Pulmonary artery endothelial cell (primary cell): ENCODE measurements at regions not wholly inside any gene's neighbourhood (a gene's known extent, or its start where the extent isn't known, plus 50 kb on each side); places are given as distances from the start of the nearest gene placed in this dataset.
"Not testable (repeated sequence)": the region's sequence is repeated elsewhere in the genome, so short reads cannot be mapped to it uniquely, and the experiment has no call there.

Experiments
- DNase-seq: peaks from one replicate; pipeline ENCODE4 v3.0.0-alpha.2; 2011; ENCODE audit warnings: low read depth, low spot score

DNA sequence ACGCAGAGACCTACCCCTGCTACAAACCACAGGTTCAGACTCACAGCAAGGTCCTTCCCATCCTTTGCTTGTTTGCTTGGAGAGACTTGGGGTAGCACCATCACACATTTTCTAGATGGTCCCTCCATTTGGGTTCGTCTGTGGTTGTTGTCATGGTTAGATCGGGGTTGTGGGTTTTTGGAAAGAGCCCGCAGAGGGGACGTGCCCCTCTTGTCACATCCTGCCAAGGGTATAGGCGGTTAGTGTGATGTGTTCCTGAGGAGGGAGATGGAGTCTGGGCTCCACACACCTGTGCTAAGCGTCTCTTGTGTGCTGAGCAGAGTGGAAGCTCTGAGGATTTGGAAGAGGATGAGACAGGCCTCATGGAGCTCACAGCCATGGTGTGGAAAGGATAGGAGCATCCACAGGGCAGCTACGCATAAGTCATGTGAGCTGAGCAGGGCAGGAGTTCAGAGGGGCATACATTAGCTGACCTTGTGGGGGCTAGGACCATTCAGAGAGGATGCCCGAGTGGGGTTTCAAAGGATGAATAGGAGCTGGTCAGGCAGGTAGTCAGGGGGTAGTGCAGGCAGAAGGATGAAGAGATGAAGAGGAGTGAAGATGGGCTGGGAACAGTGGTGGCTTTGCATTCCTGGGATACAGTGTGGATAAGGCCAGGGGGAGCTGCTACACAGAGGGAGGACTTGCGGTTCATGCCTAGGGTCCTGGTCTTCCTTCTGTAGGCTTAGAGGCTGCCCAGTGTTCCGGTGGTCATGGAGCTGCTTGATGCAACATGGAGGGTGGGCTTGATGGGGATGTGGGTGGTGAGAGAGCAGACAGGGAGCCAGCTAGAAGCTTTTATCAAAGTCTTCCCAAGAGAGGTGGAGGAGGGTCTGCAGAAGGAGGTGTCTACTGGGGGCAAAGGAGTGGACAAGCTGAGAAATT lies 62.9 kb downstream of the ACKR3 start:
- no peak for DNase-seq

DNA sequence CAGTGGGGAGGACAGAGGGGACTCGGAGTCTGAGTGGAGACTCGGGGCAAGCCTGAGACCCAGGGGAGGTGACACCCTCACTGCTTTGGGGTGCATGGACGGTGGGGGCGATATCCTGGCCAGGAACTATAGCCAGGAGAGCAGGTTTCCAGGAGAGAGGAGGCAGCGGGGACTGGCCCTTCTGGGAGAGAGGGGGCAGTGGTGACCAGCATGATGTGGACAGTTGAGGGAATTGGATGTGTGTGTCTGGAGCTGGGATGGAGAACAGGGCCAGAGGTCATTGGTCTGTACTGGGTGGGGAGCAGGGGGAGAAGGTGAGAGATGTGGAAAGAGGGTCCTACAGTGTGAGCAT lies 63.6 kb downstream of the ACKR3 start:
- DNase-seq, result no peak

DNA sequence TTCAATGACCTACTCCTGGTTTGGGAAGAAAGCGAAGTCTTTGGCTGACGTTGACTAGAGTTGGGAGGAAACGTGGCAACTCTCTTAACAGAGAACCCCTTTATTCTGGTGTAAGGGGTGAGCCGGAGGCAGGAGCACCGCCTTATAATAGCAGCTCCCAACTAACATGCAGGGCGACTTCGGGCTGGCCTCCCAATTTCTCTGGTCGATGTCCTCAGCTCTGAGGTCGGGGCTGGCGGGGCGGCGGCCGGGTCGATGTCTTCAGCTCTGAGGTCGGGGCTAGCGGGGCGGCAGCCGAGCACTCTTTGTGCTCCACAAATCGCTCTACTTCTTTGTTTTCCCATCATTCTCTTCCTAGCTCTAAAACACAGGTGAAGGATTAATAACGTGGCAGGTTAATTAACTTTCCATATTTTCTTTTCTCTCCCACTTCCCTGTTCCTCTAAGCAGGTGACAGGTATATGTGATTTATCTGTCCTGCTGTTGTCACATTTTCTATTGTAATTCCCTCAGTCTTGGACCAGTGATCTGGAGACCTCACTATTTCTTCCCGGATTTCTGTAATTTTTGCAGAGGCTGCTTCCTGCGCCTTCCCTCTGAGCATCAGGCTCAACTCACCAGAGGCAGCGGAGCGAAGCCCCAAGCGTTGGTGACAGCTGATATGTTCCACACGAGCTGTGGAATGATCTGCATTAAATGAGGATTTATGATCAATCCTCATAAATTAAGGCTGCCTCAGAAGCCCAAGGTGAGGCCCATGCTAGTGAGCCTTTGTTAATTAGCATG lies 64.3 kb downstream of the ACKR3 start:
- DNase-seq, result no peak

DNA sequence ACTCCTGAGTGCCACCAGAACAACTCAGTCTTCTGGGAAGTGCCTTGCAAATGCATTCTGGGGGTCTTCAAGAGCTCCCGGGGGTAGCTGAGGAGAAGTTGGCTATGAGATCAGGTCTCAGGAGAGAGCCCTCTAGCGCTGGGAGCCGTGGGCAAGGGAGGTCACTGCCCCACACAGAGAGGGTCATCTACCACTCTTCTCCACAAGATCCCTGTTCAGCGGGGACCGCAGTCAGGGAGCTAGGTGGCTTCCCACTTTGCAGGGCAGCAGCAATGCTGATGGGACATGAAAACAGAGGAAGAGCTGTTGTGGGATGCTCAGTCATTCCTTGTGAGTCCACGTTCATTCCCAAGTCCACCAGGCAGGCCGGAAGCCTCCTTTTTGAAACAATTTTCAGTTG lies 66.6 kb downstream of the ACKR3 start:
- no peak for DNase-seq

DNA sequence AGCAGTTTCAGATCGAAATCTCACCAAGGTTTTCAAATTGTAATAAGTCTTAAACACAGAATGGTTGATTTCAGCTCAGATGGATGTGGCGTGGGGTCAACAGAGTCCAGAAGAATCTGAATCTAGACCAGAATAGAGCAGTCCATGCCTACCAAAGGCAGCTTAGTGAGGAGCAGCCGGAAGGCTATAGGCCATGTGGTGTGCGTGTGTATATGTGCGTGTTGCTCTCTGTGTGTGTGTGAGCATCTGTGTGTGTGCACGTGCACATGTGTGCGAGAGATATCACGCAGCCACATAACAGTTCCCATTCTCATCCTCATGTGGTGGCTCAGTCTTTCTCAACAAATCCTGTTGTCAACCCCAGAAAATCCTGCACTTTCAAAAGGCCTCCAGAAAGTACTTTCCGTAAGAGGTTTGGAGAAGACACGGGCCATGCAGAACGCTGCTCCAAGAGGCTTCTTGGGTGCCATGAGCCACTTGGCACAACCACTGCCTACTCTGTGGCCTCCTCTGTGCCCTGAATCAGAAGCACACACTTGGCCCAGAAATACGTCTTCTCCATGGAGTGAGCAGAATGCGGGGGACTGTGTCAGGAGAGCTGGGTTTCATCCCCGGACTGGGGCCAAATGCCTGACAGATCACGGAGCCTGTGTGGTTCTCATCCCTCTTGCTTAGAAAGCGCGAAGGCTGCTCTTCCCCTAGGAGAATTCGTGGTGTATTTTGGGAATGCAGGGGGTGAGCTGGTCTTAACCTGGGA lies 67.3 kb downstream of the ACKR3 start:
- no peak for DNase-seq

DNA sequence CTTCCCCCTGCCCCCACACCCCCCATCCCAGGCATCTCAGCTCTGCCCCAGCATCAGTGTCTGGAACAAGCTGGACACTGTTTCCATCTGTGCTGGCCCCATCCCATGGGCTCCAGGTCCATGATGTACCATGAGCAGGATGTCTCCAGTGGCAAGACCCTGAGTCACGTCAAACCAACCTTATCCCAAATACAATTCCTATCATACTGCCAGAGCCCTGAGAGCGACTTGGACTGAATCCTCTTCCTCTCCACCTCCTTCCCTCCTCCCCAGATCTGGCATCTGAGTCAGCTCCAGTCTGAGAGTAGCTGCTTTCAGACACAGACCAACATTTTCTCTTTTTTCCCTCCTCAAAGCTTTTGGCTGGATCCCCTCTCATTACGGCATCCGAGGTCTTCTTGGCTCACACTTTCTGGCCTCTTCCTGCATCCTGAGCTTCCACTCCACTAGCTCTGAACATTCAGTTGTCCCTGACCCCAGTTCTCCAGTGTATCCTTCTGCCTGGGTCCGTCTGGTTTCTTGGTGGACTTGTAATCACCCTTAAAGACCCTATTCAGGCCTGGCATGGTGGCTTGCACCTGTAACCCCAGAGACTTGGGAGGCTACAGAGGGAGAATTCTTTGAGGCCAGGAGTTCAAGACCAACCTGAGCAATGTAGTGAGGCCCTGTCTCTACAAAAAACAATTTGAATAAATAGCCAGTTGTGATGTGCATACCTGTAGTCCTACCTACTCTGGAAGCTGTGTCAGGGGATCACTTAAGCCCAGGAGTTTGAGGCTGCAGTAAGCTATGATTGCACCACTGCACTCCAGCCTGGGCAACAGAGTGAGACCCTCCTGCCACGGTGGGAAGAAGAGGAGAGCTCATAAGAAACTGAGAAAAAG lies 68.3 kb downstream of the ACKR3 start:
- no peak for DNase-seq

DNA sequence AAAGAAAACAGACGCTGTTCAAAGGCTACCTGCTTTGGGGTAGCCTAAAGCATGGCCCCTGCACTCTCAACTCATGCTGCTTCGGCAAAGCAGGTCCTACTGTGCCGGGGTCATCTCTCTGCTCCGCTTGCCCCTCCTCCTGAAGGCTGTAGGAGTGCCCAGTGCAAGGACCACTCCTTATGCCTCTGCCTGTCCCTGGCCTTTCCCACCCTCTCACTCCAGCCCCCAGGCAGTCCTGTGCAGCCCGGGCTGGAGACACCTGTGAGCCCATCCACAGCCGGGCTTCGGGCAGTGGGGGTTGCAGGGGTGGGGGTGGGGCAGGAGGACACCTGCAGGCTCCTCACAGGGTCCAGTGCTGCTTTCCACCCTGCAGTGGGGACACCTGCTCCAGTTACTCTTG lies 69.1 kb downstream of the ACKR3 start:
- no peak for DNase-seq

DNA sequence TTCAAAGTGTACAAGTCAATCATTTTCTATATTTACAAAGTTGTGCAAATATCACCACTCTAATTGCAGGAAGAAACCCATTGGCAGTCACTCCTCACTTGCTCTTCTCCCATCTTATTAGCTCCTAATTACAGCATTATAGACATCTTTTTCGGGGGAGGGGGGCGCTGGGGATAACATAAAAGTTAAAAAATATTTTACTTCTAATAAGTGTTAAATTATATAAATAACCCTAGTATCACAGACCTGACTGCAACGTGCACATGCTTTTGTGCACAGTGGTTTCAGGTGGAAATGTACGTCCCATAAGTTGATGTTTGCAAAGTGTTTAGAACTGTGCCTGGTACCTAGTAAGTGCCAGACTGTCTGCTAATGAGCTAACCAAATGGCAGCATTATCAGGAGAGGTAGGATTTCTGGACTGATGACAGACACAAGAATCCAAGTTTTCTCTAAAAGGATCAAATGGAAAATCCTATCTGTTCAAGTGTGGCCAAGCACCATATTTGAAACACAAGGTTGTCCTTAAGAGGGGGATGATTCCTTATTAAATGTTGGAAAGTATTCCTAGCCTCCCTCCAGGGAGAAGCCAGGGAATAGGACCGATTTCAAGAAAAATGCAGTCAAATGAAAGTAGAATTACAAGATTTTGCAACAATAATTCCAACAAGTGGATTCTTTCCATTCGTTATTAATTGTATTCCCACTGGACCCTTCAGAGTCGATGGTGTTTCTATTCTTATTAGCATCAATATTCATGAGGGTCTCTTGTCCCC lies 70.0 kb downstream of the ACKR3 start:
- no peak for DNase-seq

DNA sequence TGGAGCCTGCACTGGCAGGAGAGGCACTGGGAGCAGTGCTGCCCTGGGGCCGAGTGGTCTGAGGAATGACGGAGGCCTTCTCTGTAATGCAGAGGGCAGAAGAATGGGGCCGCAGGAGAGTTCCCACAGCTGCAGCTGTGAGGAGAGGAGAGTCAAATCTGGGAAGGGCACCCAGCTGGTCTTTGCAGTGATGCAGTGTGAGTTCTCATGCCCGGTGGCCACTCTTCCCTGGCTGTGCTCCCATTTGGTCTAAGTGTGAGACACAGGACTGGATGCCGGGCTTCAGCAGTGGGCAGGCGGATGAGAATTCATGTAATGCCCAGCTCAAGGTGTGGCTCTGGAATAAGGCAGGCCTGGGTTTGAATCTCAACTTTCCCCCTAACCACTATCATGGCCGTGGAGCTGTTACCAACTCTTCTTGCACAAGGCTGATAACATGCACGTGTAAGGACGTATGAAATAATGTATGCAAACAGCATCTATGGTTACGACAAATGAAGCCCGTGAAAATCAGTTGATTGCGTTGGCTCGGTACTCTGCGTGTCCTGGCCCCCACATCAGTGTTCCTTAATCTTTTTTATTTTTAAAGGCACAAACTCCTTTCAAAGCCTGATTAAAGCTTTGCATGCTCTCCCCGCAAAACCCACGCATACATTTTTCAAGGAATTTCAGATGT lies 71.6 kb downstream of the ACKR3 start:
- no peak for DNase-seq

DNA sequence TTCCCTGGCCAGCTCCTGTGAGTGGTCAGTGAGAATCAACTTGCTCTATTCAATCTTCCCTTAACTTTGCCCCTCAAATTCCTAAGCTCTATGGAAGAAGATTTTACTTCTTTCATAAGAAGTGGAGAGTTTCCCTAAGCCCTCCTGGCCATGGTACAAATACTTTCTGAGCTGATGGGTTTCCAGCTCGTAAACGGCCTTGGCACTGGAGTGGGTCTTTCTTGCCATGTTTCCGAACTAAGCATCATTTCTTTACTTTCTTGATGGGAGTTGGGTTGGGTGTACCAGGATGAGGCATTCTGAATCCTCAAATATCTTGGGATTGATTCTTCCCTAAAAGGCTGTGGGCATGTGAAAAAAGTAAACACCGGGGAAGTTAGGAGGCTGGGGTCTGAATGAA lies 72.5 kb downstream of the ACKR3 start:
- no peak for DNase-seq

DNA sequence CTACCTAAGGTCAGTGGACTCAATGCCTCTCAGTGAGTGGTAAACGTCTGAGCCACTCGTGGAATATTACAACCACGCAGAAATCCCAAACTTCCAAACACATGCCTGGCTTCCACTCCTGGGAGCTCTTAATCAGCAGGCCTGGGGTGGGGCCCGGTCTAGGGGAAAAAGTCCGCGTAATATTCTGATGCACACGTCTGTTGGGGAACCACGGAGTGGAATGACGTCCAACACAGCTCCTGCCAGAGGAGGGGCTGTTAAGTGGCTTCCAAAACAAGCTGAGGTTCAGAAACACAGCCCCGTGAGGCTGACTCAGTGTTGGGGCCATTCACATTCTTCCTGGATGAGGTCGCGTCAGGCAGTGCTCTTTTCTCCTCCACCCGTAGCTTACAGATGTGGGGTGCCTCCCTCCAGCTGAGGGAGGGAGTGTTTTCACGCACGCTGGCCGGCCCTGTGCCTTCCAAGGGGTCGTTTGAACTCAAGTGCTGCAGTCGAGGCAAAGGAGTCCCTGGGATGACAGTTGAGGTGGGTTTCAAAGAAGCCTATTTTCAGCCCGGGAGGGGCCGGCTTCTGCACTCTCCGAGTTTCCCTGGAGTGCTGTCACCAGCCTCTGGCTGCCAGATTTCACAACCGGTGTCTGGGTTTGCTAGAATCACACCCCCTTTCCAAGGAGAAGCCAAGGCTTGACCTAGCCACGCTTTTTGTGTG lies 73.1 kb downstream of the ACKR3 start:
- peak; percentile 40 for DNase-seq

DNA sequence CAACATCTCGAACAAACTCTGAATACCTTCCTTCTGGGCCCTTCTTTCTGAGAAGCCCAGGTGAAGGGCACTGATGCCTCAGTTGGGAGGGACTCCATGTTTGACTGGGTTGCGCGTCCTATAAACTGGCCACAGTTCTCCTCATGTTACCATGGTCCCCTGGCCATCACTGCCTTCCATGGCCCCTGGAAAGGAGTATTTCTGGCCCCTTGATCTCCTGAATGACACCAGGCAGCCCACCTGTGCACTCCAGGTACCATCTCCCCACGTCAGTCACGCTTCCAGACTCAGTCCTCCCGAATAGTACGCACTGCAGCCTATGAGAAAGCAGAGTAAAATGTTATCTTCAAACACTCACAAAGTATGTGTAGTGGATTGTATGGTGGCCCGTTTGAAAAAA lies 73.9 kb downstream of the ACKR3 start:
- no peak for DNase-seq

DNA sequence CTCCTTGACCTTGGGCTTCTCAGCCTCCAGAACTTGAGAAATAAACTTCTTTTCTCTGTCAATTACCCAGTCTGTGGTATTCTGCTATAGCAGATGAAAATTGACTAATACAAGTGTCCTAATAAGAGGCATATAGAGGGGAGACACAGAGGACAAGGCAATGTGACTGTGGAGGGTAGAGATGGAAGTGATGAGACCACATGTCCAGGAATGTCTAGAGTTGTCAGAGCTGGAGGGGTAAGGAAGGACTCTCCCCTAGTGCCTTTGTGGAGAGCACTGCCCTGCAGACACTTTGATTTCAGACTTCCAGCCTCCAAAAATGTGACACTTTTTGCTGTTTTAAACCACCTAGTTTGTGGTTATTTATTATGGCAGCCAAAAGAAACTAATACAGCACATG lies 74.4 kb downstream of the ACKR3 start:
- no peak for DNase-seq

DNA sequence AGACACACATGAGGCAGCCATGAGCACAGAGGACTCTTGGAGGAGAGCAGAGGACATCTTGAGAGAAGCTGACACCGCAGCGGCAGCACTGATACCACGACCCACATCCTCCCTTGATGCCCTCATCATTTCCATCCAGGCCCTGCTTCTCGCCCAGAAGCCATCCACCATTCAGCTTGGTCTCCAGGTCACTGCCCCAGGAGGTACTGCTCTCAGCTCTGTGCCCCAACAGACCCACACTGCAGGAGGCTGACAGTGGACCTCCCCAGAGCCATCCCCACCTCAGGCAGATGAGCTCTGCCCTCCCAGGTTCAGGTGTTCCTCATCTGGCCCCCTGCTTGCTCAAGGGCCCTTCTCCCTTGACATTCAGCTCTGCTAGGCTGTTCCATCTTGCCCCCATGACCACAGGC lies 74.9 kb downstream of the ACKR3 start:
- no peak for DNase-seq

DNA sequence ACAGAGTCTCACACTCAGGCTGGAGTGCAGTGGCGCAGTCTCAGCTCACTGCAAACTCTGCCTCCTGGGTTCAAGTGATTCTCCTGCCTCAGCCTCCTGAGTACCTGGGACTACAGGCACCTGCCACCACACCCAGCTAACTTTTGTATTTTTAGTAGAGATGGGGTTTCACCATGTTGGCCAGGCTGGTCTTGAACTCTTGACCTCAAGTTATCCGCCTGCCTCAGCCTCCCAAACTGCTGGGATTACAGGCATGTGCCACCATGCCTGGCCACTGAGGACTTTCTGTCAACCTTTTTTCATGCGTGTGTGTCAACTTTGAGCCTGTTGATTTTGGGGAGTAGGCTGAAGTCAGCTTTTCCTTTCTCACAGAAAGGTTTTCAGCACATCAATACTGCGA lies 75.5 kb downstream of the ACKR3 start:
- not testable (repeated sequence) for DNase-seq

DNA sequence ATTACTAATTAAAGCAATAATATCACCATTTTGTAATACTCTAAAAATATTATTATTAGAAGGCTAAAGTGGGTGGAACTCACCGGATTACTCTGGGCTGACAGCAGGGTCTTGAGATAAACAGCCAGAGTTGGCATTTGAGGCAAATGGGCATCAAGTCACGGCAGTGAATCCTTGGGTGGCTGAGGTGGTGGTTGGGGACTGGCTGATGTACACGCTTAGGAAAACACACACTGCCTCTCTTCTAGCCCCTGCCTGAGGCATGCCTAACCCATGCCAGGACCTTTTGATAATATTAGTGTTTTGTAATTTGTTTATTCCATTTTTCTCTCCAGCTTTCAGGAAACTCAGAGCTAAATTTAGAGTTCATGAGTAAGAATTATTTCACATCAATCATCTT lies 76.8 kb downstream of the ACKR3 start:
- DNase-seq, result no peak

DNA sequence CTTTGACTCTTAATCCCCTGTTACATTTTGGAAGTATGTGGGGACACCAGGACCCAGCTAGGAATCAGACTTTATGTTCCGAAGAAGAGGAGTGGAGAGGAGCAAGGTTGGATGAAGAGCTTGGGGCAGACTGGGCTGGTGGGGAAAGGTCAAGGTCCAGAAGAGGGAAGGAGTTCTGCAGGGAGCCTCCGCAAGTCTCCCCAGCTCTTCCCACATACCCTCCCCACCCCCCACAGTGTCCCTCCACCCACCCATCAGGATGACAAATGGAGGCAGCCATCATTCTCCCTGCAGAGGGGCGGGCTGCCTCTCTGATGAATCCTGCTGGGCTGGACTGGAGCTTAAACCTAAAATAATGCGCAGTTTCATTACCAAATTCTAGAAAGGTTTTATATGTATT lies 77.2 kb downstream of the ACKR3 start:
- no peak for DNase-seq

DNA sequence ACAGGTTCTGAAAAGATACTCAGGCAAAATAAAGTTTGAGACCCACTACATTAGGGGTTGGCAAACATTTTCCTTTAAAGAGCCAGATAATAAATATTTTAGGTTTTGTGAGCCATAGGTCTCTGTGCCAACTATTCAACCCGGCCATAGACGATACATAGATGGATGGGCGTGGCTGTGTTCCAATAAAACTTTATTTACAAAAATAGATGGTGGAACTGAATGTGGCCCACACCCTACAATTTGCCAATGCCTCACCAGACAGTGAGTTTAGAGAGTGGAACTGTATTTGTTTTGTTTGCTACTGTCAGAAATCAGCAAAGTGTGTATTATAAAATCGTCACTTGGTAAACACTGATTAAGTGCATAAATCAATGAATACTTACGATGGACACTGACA lies 78.0 kb downstream of the ACKR3 start:
- no peak for DNase-seq

DNA sequence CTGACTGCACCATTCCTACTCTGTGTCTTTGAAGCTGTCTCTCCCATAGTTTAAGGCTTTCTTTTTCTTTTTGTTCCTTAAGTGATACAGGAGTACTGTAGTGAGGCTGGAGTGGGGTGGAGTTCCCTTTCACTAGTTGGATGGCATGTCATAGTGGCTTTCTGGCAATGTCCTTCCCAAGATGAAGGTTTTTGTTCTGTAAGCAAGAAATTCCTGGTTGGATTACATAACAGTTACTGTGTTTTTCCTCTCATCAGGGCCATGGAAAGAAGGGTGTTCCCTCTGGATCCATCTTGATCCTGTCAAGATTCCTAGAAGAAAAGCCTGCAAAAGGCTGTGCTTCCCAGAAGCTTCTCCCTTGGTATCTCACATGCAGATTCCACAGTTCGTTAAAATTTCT lies 84.2 kb downstream of the ACKR3 start:
- DNase-seq, result no peak
